ENCODE measurements at regions not wholly inside any gene's neighbourhood (a gene's known extent, or its start where the extent isn't known, plus 50 kb on each side); places are given as distances from the start of the nearest gene placed in this dataset.

DNA sequence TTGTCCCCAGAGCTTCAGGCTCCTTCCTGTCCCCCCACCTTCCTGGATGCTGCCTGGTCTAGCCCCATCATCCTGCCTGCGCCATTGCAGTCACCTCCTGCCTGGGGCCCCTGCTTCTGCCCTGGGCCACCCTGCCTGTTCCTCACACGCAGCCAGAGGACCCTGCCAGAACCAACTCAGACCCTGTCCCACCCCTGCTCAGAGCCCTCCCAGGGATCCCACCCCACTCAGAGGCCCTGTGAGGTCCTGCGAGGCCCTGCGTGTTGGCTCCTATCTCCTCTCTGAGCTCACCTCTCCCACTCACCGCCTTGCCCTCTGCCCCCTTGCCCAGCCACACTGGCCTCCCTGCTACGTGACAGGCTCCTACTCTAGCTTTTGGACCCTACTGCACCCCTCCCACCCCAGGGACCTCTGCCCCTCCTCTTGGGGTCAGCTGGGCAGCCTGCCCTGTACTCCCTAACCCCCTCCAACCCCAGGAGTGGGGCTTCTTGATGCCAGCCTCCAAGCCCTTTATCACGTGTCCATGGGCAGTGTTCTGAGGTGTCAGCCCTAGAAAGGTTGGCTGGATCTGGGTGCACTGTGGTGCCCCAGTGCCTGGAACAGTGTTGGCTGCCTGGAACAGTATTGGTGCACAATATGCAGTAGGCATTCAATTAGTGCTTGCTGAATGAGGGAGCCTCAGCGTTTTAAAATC lies 68.3 kb downstream of the CEBPB start:
- no peak for DNase-seq (ENCODE audit: low read depth in 1 of 2, low spot score in 1 of 2)

GRCh38 chr20:50259705-50260478 lies 69.3 kb downstream of the CEBPB start:
- DNase-seq (ENCODE audit: low read depth in 1 of 2, low spot score in 1 of 2): no peak

- no peak for DNase-seq (ENCODE audit: low read depth in 1 of 2, low spot score in 1 of 2)
Observed at GRCh38 chr20:50260479-50261221, 70.0 kb downstream of the CEBPB start.

- no peak for DNase-seq (ENCODE audit: low read depth in 1 of 2, low spot score in 1 of 2)
Observed at GRCh38 chr20:50261471-50262212, 71.0 kb downstream of the CEBPB start.

GRCh38 chr20:50263831-50264230 lies 73.2 kb downstream of the CEBPB start:
- DNase-seq (ENCODE audit: low read depth in 1 of 2, low spot score in 1 of 2): no peak

DNA sequence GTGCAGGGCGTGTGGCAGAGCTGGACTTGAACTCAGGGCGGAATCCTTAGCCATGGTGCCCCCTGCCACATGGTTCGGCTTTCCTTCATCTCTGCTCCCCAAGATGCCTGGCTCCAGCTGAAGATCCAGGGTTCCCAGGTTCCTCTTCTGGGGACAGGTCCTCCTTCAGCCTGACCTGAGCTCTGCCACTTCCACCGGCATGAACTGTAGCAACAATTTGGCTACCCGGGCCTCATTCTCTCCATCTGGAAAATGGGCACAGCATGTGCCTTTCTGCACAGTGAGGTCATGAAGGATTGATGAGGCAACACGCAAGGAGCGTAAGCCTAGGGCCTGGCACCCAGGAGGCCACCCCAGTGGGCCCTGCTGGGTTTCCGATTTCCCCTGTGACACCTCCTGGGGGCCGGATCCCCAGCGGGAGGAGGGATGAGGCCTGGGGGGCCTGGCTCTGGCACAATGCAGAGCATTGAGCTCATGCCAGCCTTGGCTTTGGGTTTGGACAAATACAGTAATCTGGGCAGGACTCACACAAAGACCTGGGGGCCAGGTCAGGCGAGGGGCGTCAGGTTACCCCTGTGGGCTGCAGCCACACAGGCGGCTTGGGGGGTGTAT lies 74.0 kb downstream of the CEBPB start:
- no peak for DNase-seq (ENCODE audit: low read depth in 1 of 2, low spot score in 1 of 2)

- DNase-seq (ENCODE audit: low read depth in 1 of 2, low spot score in 1 of 2): no peak
Observed at GRCh38 chr20:50265245-50265946, 74.8 kb downstream of the CEBPB start.

- DNase-seq (ENCODE audit: low read depth in 1 of 2, low spot score in 1 of 2): no peak
Observed at GRCh38 chr20:50266293-50267040, 75.8 kb downstream of the CEBPB start.

GRCh38 chr20:50267041-50267865 lies 76.6 kb downstream of the CEBPB start:
- DNase-seq (ENCODE audit: low read depth in 1 of 2, low spot score in 1 of 2): no peak

- no peak for DNase-seq (ENCODE audit: low read depth in 1 of 2, low spot score in 1 of 2)
Observed at GRCh38 chr20:50267866-50268219, 77.2 kb downstream of the CEBPB start.

GRCh38 chr20:50269091-50270033 lies 78.7 kb downstream of the CEBPB start:
- DNase-seq (ENCODE audit: low read depth in 1 of 2, low spot score in 1 of 2): no peak

DNA sequence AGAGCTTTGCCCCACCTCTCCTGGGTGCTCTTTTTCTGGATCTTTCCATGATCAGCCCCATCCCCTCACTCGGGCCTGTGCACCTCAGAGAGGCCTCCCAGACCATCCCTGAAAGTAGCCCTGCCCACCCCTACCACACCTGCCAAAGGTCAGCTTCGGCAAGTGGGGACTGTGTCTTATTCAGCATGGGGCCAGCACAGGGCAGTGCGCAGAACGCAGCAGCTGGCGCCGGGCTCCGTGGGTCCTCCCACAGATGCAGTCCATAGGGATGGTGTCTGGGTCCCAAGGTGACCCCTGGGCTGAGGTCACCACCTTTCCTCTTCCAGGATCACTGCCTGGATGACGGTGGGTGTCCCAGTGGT lies 79.4 kb downstream of the CEBPB start:
- DNase-seq (ENCODE audit: low read depth in 1 of 2, low spot score in 1 of 2): no peak

DNA sequence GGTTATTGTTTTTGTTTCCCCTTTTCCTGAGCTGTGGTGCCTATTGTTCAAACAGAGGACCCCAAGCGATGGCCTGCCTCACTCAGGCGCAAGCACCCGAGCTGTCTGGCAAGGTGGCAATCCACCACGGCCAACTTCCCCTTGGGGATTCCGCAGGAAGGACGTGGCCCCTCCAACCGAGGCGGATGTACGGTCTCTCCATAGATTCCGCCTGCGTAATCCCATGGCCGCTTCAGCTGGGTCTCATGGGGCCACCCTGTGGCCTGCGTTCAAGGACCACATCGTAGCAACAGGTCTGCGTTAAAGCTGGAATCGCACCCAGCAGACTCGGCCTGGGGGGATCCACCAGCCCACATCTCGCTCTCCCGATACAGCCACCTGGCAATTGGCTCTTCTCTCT lies 79.9 kb downstream of the CEBPB start:
- no peak for DNase-seq (ENCODE audit: low read depth in 1 of 2, low spot score in 1 of 2)

DNA sequence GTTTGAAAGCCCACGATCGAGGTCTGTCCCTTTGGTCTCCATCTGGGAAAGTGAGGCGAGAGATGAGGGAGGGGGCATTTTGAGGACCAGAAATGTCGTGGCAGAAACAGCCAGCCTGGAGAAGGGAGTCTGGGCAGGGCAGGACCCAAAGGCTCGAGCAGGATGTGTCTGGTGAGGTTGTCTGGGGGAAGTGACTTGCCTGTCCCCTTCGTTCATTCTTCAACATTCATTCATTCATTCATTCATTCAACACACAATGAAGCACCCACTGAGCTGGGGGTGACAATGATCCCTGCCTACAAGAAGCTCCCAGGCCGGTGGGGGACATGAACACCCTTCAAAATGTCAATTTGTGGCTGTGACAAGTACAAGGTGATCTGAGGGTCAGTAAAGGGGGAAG lies 80.5 kb downstream of the CEBPB start:
- DNase-seq (ENCODE audit: low read depth in 1 of 2, low spot score in 1 of 2): no peak

GRCh38 chr20:50271612-50272011 lies 81.0 kb downstream of the CEBPB start:
- DNase-seq (ENCODE audit: low read depth in 1 of 2, low spot score in 1 of 2): no peak

- no peak for DNase-seq (ENCODE audit: low read depth in 1 of 2, low spot score in 1 of 2)
Observed at GRCh38 chr20:50272030-50272723, 81.5 kb downstream of the CEBPB start.
